GM18526 (cell line): ENCODE measurements at regions not wholly inside any gene's neighbourhood (a gene's known extent, or its start where the extent isn't known, plus 50 kb on each side); places are given as distances from the start of the nearest gene placed in this dataset.

Experiments
- POLR2A ChIP-seq: IDR thresholded peaks from 3 replicates; pipeline ENCODE4 v1.6.1; 2011; ENCODE audit not compliant: insufficient read length; ENCODE audit errors: extremely low read depth

- no peak for TF ChIP-seq POLR2A
Measured at GRCh38 chr1:39085174-39085573, 59.0 kb downstream of the NDUFS5 start.

DNA sequence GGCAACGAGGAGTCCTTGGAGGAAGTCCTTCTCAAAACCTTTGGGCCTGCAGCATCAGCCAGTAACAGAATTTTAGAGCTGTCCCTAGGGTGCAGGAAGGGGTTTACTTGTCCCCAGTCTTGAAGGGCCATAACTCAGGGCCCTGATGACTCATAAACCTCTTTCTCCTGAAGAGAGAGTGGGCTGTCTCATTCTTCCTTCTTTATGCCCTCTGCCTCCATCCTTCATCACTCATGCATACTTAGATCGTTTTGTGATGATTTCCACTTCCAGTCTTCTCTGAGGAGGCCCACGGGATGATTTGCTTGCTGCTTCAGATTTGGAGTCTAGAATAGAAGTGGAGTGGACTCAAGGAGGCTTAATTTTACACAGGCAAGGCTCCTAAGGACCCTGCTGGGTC lies 60.2 kb downstream of the NDUFS5 start:
- no peak for TF ChIP-seq POLR2A

DNA sequence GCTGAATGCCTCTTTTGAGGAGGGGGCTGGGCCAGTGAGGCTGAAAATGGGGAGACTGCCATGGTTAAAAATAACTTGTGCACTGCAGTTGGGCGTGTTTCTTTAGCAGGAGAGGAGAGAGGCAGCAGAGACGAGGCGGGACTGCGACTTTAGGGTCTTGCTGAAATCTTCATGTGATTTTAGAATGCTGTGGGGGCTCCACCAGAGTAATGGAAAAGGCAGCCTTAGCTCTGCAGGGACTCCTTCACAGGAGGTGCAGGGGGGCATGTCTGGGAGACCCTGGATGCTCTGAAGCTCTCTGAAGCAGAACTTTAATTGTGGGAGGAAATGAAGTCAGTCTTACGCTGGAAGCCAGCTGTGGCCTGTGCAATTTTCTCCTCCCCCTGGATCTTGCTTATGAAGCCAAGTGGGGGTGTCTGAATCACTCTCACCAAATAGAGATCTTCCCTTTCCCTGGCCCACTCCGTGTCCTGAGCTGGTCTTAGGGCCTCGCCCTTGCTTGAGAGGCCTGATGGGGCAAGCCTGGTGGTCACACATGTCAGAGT lies 60.8 kb downstream of the NDUFS5 start:
- no peak for TF ChIP-seq POLR2A

DNA sequence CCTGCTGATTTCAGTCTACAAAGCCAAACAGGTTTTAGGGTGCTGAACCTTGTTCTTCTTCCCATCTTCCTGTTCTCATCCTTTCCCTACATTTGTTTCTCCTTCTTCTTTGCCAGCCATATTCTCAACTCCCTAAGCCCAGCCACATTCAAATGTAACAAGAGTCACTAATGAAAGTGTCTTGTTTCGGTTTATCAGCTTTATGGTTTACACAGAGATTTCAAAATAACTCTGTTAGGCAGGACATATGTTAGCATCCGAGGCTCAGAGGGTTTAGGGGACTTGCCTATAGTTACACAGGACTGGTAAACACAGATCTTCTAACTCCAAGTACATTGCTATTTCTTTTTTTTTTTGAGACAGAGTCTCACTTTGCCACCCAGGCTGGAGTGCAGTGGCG lies 61.3 kb downstream of the NDUFS5 start:
- no peak for TF ChIP-seq POLR2A

- TF ChIP-seq POLR2A: no peak
Measured at GRCh38 chr1:39088658-39089057, 62.5 kb downstream of the NDUFS5 start.

DNA sequence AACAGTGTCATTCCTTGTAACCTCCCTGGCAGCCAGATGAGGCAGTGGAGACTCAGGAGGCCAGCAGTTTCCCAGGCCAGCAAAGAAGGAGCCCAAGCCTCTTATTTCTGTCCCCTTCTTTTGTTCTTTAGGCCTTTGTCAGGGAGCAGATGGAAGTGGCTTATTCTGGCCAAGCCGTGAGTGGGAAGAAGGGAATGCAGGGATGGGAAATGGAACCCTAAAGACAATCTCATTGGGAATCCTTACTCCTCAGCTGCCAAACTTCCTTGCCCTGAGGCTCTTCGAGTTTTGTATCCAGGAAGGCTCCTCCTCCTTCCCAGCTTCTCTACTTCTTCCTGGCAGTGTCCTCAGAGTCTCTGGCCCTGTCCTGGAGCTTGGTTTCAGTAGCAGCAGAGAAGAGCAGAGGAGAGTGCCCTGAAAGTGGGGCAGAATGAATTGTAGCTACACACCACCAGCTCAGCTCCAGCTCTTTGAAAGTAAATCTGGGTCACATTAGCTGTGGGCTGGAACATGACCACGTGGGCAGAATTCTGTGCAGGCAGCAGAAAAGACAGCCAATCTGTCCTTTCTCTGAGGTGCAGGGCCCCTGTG lies 63.9 kb downstream of the NDUFS5 start:
- TF ChIP-seq POLR2A: no peak

DNA sequence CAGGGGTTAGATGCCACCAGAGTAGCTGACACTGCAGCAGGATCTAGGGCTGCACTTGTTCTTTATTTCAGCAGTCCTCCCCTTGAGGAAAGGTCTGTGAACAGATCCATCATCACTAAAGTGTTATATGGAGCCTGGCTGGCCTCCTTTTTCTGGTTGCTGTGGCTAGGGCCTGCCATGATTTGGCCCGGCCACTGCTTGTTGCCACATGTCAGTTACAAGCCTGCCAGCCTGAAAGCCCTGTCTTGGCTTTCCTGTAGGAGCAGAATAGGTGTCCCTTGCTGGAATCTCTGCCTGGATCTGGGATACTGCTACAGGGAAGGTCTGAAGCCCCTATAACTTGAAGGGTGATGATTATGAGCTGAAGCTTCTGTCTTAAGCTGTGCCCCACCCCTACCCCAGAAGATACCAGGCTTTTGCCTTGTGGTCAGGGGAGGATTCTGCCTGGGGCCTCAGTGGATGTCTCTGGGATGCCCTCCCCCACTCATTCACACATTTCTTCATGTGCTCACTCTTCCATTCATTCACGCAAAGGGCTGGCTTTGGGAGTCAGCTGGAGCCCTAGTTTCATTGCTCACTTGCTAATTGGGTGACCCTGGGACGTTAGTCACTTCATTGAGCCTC lies 64.7 kb downstream of the NDUFS5 start:
- no peak for TF ChIP-seq POLR2A

GRCh38 chr1:39091845-39092645 lies 65.9 kb downstream of the NDUFS5 start:
- no peak for TF ChIP-seq POLR2A

DNA sequence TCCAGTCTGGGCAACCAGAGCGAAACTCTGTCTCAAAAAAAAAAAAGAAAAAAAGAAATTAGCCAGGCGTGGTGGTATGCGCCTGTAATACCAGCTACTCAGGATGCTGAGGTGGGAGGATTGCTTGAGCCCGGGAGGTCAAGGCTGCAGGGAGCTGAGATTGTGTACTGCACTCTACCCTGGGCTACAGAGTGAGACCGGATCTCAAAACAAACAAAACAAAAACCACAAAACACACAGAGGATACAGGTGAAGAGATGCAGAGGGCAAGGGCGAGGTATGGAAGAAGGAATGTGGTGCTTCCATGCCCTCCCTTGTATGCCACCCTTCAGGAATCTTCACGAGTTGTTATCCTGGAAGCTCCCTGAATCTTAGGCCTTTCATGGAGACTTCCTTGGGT lies 68.5 kb downstream of the NDUFS5 start:
- TF ChIP-seq POLR2A: no peak

- TF ChIP-seq POLR2A: no peak
Measured at GRCh38 chr1:39098546-39099250, 72.5 kb downstream of the NDUFS5 start.

DNA sequence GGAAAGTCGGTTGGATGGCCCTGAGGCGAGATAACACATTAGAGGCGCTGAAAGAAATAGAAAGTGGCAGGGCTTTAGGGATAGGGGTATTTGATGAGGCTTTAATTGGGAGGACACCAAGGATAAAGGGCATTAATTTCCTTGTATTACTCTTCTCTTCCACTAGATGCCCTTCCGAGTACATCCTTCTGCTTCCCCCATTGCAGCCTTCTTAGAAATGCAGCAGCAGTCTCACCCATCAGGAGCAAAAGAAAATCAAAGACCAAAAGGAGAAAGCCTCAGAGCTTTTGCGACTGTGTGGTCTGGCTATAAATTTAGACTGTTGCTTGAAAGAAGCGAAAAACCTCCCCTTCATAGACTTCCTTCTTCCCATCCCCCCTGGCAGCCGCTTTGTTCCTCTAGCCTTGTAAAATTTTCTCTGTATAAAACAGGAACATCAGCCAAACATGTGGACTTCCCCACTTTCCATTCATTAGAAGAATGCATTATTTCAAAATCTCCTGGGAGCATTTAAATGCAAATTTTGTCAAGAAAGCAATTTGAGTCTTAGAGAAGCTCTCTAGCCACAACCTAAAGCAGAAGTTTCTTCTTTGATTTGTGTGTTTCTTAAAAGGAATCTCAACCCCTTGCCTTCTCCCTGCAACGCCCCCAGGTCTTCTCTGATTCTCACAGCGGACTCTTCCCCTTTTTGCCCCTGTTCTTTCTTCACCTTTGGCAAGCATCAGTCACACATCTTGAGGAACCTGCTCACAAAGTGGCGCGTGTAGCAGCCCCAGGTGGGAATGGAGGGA lies 76.6 kb downstream of the NDUFS5 start:
- TF ChIP-seq POLR2A: no peak

GRCh38 chr1:39103328-39104157 lies 77.4 kb downstream of the NDUFS5 start:
- TF ChIP-seq POLR2A: no peak

DNA sequence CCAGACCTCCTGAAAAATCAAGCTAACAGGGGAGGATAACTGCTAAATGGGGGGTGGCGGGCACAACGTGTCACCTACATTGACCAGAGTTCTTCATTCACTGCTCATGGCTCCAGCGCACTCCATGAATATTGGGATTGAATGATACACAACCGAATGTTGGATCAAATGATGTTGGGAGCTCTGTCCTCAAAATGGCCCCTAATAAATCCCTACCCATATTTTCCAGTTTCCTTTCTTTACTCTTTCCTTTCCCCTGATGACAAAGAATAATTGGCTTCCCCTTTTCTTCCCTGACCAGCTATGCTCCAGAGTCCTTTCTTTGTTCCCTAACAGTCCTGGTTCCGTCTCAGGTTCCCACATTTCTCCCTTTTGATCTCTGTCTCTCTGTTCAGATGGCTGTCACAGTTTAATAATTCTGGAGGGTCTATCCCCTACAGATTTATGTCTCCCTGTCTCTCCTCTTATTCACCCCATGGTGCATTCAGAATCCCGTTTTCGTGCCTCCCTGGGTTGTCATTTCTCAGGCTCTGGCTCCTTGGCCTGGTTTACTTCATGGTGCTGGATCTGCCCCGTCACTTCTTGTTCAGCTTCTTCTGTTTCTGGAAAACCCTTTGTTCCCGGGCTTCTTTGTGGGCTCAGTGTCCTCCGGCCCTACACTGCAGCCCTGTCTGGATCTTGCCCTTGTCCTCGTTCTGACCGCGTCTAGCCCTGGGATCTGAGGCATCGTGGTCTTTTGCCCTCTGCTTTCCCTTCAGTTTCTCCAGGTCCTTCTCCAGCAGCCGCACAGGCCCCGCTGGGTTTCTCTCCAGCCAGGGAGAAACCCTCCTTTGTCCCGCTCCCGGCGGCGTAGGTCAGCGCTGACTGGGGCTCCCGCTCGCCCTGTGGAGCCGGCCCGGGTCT lies 78.3 kb downstream of the NDUFS5 start:
- TF ChIP-seq POLR2A: no peak
